Keratinocyte (primary cell): ENCODE measurements at regions not wholly inside any gene's neighbourhood (a gene's known extent, or its start where the extent isn't known, plus 50 kb on each side); places are given as distances from the start of the nearest gene placed in this dataset.

Source experiments
- DNase-seq: peaks from one replicate; pipeline ENCODE4 v3.0.0-alpha.2; 2011; ENCODE audit warnings: low read depth, missing footprints, low spot score
- FAIRE-seq: peaks from 2 replicates; lab custom pipeline; 2011; peaks lifted over from hg19 to GRCh38; lab: Jason Lieb, UNC
- H2AFZ ChIP-seq: 2 replicates; pipeline ENCODE4 v1.6.0; 2012; ENCODE audit warnings: low read length, control low read depth, inconsistent platforms; ENCODE audit not compliant: control insufficient read depth
- H3K27ac ChIP-seq: 2 replicates; pipeline ENCODE4 v1.5.1; 2011; ENCODE audit warnings: low read length; ENCODE audit not compliant: control insufficient read depth, insufficient read depth
- H3K27me3 ChIP-seq: 3 replicates; pipeline ENCODE4 v1.6.0; 2011; ENCODE audit warnings: low read length; ENCODE audit not compliant: control insufficient read depth, insufficient read depth; ENCODE audit errors: extremely low read depth
- H3K36me3 ChIP-seq, 2 experiments: 2 replicates in 1 of 2; 3 replicates in 1 of 2; pipeline ENCODE4 v1.5.1; 2011; ENCODE audit warnings: low read length in 2 of 2, mild to moderate bottlenecking in 1 of 2; ENCODE audit not compliant: control insufficient read depth in 2 of 2, insufficient read depth in 2 of 2; ENCODE audit errors: extremely low read depth in 1 of 2
- H3K4me1 ChIP-seq: 3 replicates; pipeline ENCODE4 v1.5.1; 2011; ENCODE audit warnings: low read length; ENCODE audit not compliant: control insufficient read depth, insufficient read depth; ENCODE audit errors: extremely low read depth
- H3K4me2 ChIP-seq: 3 replicates; pipeline ENCODE4 v1.6.0; 2011; ENCODE audit warnings: low read depth, low read length; ENCODE audit not compliant: control insufficient read depth, insufficient read depth; ENCODE audit errors: extremely low read depth
- H3K4me3 ChIP-seq, 3 experiments: fragments of 200-600 bp in 1 of 3; sonication (generic) in 1 of 3; 2 replicates in 2 of 3; 3 replicates in 1 of 3; pipeline ENCODE4 v1.5.1; 2011 to 2016; ENCODE audit warnings: low read length in 3 of 3, mild to moderate bottlenecking in 3 of 3, control low read depth in 2 of 3, inconsistent platforms in 1 of 3, low read depth in 1 of 3, mixed read lengths in 1 of 3, mixed run types in 1 of 3, moderate library complexity in 1 of 3; ENCODE audit not compliant: control insufficient read depth in 2 of 3, insufficient read depth in 2 of 3; ENCODE audit errors: extremely low read depth in 1 of 3
- H3K79me2 ChIP-seq: 2 replicates; pipeline ENCODE4 v1.6.0; 2012; ENCODE audit warnings: low read length; ENCODE audit not compliant: control insufficient read depth, insufficient read depth
- H3K9ac ChIP-seq: 3 replicates; pipeline ENCODE4 v1.6.0; 2011; ENCODE audit warnings: low read length; ENCODE audit not compliant: control insufficient read depth, insufficient read depth; ENCODE audit errors: extremely low read depth
- H3K9me1 ChIP-seq: 3 replicates; pipeline ENCODE4 v1.6.0; 2011; ENCODE audit warnings: low read length; ENCODE audit not compliant: control insufficient read depth, insufficient read depth; ENCODE audit errors: extremely low read depth
- H3K9me3 ChIP-seq: 2 replicates; pipeline ENCODE4 v1.5.1; 2012; ENCODE audit warnings: low read depth, low read length; ENCODE audit not compliant: control insufficient read depth
- H4K20me1 ChIP-seq: 3 replicates; pipeline ENCODE4 v1.6.0; 2011; ENCODE audit warnings: low read length; ENCODE audit not compliant: control insufficient read depth, insufficient read depth; ENCODE audit errors: extremely low read depth
- EZH2 ChIP-seq: IDR thresholded peaks from one replicate; pipeline ENCODE4 v1.6.1; 2012; ENCODE audit warnings: inconsistent platforms, mild to moderate bottlenecking, low read length, moderate library complexity
- dilution Hi-C: fragments of 300-500 bp; cut with MboI; formaldehyde crosslinking; loops from one replicate; pipeline ENCODE4 v1.7.0; 2020; ENCODE audit warnings: low sequenced_read_pairs; ENCODE audit not compliant: extremely low pct_ligation_motif_present
- TF ChIP-seq, protein P1 (sequence below), 3 experiments: IDR thresholded peaks in 1 of 3; conservative IDR thresholded peaks in 1 of 3; optimal IDR thresholded peaks in 1 of 3; 2 replicates in 2 of 3; 3 replicates in 1 of 3; pipeline versions ENCODE3 to v1.5.1; 2011; ENCODE audit warnings: low read length in 3 of 3, mild to moderate bottlenecking in 3 of 3, moderate library complexity in 2 of 3, control low read depth in 1 of 3, inconsistent platforms in 1 of 3; ENCODE audit not compliant: insufficient read depth in 2 of 3; ENCODE audit errors: extremely low read depth in 1 of 3

DNA sequence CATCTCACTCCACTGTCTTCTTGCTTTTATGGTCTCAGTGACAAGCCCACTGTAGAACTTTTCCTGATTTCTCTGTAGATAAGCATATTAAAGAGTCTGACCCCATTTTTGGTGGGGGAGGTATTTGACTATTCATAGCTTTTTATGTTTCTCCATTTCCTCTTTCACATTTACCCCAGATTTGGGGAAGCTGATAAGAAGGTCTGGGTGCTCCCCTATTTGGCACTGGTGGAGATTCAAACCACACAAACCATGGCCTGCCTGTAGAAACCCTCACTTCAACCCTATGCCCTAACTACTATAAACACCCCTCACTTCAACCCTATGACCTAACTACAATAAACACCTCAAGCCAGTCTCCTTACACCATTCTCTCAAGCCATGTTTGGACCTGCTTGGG is 196.2 kb upstream of the SYNDIG1 start:
- Histone ChIP-seq H3K27me3 (no peaks in the 10 kb centered on the region), H3K9ac (no peak overlapping the region), H3K4me1 (no peaks in the 10 kb centered on the region), H3K9me3 (no peaks in the 10 kb centered on the region), H3K9me1 (no peaks in the 10 kb centered on the region), H3K27ac (no peak overlapping the region), H3K79me2 (no peaks in the 10 kb centered on the region), H2AFZ (no peak overlapping the region), H3K4me2 (no peak overlapping the region), H4K20me1 (no peaks in the 10 kb centered on the region), H3K4me3 (no peak overlapping the region), H3K36me3 (no peaks in the 10 kb centered on the region)
- FAIRE-seq = no peak
- TF ChIP-seq EZH2 = no peak
- TF ChIP-seq, protein P1, sequence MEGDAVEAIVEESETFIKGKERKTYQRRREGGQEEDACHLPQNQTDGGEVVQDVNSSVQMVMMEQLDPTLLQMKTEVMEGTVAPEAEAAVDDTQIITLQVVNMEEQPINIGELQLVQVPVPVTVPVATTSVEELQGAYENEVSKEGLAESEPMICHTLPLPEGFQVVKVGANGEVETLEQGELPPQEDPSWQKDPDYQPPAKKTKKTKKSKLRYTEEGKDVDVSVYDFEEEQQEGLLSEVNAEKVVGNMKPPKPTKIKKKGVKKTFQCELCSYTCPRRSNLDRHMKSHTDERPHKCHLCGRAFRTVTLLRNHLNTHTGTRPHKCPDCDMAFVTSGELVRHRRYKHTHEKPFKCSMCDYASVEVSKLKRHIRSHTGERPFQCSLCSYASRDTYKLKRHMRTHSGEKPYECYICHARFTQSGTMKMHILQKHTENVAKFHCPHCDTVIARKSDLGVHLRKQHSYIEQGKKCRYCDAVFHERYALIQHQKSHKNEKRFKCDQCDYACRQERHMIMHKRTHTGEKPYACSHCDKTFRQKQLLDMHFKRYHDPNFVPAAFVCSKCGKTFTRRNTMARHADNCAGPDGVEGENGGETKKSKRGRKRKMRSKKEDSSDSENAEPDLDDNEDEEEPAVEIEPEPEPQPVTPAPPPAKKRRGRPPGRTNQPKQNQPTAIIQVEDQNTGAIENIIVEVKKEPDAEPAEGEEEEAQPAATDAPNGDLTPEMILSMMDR (optimal IDR thresholded peaks at IDR 0.05 in 1 of 3, IDR thresholded peaks at IDR 0.05 in 1 of 3, conservative IDR thresholded peaks at IDR 0.05 in 1 of 3; ENCODE audit: extremely low read depth in 1 of 3, insufficient read depth in 2 of 3, low read length in 3 of 3) = no peak
- dilution Hi-C loops = no loop called here
- no peak for DNase-seq

DNA sequence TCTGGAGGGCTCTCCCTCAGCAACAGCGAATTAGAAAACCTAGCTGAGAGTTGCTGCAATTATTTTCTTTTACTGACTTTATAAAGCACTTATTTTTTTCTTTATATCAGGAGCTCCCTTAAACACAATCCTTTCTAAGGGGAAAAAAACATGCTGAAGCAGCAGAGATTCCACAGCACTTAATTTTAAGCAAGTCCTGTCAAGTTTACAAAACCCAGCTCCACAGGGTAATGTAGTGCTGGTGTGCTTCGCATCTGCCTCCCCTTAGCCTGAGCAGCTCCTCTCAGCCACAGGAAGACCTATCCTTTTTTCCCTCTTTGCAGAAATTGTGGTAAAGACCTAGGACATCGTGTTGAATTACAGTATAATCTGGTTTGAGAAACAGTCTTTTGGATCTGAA is 208.1 kb upstream of the SYNDIG1 start:
- TF ChIP-seq, protein P1 (optimal IDR thresholded peaks at IDR 0.05 in 1 of 3, IDR thresholded peaks at IDR 0.05 in 1 of 3, conservative IDR thresholded peaks at IDR 0.05 in 1 of 3; ENCODE audit: extremely low read depth in 1 of 3, insufficient read depth in 2 of 3, low read length in 3 of 3) = no peak
- TF ChIP-seq EZH2 = no peak
- no peaks in the 10 kb centered on the region for H3K36me3 ChIP-seq
- H3K4me2 ChIP-seq = no peak overlapping the region
- no peaks in the 10 kb centered on the region for H3K9me3 ChIP-seq
- no peaks in the 10 kb centered on the region for H3K79me2 ChIP-seq
- H3K27ac ChIP-seq = no peak overlapping the region
- H4K20me1 ChIP-seq = no peaks in the 10 kb centered on the region
- no peak overlapping the region for H3K4me3 ChIP-seq
- no peak for FAIRE-seq
- H3K4me1 ChIP-seq = no peaks in the 10 kb centered on the region
- no peak for DNase-seq
- no peaks in the 10 kb centered on the region for H3K27me3 ChIP-seq
- no peak overlapping the region for H2AFZ ChIP-seq
- H3K9me1 ChIP-seq = no peaks in the 10 kb centered on the region
- H3K9ac ChIP-seq = no peak overlapping the region
- dilution Hi-C loops = no loop called here
